OCI-LY7 (cell line): ENCODE measurements at regions not wholly inside any gene's neighbourhood (a gene's known extent, or its start where the extent isn't known, plus 50 kb on each side); places are given as distances from the start of the nearest gene placed in this dataset.

Source experiments
- EZH2phosphoT487 ChIP-seq: fragments of 200-600 bp; sonication (generic); IDR thresholded peaks from 2 replicates; pipeline ENCODE4 v1.6.1; 2018; ENCODE audit warnings: low read depth, borderline replicate concordance, mild to moderate bottlenecking, mixed run types, antibody characterized with exemption, low read length, moderate library complexity, mixed read lengths
- TF ChIP-seq, protein P1 (sequence below): fragments of 200-600 bp; sonication (generic); conservative IDR thresholded peaks from 2 replicates; pipeline ENCODE4 v1.5.1; 2014; ENCODE audit warnings: mild to moderate bottlenecking, antibody characterized with exemption, low read length, moderate library complexity, mixed read lengths

DNA sequence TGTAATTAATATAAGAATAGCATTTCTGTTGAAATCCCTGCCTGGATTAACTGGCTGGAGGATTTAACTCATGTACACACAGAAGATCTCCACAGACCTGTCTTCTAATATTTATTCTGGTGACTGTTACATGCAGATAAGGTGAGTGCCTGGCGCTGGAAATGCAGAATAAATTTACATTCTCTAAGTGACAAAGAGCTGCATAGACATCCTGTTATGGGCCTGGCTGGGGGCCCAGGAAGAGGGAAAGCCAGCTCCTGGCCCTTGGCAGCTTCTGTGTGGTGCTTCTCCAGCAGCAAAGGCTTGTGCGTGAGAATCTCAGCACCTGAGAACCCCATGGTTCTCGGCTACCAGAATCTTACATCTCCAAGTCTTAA is 446.6 kb downstream of the PTPRU start:
- TF ChIP-seq, protein P1, sequence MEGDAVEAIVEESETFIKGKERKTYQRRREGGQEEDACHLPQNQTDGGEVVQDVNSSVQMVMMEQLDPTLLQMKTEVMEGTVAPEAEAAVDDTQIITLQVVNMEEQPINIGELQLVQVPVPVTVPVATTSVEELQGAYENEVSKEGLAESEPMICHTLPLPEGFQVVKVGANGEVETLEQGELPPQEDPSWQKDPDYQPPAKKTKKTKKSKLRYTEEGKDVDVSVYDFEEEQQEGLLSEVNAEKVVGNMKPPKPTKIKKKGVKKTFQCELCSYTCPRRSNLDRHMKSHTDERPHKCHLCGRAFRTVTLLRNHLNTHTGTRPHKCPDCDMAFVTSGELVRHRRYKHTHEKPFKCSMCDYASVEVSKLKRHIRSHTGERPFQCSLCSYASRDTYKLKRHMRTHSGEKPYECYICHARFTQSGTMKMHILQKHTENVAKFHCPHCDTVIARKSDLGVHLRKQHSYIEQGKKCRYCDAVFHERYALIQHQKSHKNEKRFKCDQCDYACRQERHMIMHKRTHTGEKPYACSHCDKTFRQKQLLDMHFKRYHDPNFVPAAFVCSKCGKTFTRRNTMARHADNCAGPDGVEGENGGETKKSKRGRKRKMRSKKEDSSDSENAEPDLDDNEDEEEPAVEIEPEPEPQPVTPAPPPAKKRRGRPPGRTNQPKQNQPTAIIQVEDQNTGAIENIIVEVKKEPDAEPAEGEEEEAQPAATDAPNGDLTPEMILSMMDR = no peak
- no peak for TF ChIP-seq EZH2phosphoT487
